ENCODE measurements at regions not wholly inside any gene's neighbourhood (a gene's known extent, or its start where the extent isn't known, plus 50 kb on each side); places are given as distances from the start of the nearest gene placed in this dataset.

DNA sequence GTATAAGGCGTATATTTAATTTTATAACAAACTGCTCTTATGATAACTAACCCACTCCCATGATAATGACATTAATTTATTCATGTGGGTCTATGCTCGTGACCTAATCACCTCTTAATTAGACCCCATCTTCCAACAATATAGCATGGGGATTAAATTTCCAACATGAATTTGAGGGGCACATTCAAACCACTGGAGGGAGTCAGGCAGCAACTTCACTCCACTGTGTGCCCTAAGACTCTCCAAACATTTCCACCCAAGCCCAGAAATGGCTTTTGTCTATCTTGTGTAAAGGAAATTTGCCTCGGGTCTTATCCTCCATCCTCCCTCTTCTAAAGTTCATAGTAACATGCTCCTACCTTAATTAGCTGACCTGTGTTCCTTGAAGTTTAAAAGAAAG lies 616.1 kb upstream of the CPEB2 start (continued):
- TF ChIP-seq, protein P1, sequence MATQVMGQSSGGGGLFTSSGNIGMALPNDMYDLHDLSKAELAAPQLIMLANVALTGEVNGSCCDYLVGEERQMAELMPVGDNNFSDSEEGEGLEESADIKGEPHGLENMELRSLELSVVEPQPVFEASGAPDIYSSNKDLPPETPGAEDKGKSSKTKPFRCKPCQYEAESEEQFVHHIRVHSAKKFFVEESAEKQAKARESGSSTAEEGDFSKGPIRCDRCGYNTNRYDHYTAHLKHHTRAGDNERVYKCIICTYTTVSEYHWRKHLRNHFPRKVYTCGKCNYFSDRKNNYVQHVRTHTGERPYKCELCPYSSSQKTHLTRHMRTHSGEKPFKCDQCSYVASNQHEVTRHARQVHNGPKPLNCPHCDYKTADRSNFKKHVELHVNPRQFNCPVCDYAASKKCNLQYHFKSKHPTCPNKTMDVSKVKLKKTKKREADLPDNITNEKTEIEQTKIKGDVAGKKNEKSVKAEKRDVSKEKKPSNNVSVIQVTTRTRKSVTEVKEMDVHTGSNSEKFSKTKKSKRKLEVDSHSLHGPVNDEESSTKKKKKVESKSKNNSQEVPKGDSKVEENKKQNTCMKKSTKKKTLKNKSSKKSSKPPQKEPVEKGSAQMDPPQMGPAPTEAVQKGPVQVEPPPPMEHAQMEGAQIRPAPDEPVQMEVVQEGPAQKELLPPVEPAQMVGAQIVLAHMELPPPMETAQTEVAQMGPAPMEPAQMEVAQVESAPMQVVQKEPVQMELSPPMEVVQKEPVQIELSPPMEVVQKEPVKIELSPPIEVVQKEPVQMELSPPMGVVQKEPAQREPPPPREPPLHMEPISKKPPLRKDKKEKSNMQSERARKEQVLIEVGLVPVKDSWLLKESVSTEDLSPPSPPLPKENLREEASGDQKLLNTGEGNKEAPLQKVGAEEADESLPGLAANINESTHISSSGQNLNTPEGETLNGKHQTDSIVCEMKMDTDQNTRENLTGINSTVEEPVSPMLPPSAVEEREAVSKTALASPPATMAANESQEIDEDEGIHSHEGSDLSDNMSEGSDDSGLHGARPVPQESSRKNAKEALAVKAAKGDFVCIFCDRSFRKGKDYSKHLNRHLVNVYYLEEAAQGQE (IDR thresholded peaks at IDR 0.05), result no peak

DNA sequence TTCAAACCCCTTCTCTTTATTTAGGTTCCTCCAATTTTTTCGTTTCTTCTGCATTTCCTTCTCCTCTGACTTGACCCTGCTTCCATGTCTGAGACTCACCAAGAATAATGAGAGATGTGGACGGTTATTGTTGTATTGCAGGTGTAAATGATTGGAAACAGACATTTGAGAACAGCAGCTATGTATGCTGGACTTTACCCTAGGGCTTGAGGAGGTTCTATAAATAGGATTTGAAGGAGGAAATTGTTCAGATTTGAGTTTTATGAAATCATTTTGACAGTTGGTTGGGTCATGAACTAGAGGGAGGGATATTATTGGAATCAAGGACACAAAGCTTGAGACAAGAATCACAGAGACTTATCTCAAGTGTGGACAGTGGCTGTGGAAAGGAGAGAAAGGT lies 614.6 kb upstream of the CPEB2 start:
- no peak for DNase-seq (ENCODE audit: low spot score)
- no peak overlapping the region for H3K27ac ChIP-seq (ENCODE audit: low read depth in 1 of 2, low read length in 2 of 2)
- 42% methylated on average over 2 of the region's 2 CpGs for WGBS
- H3K4me3 ChIP-seq (ENCODE audit: low read depth in 1 of 3, low read length in 3 of 3), result no peak overlapping the region
- H3K4me1 ChIP-seq (ENCODE audit: control insufficient read depth in 4 of 4, insufficient read depth in 4 of 4, low read length in 3 of 4), result no peaks in the 10 kb centered on the region
- H3K9ac ChIP-seq (ENCODE audit: low read depth in 1 of 2, low read length in 2 of 2), result no peak overlapping the region
- peaks cover 0 to 6% (median 2%) of the 10 kb centered on the region in 4 donors for H3K27me3 ChIP-seq (ENCODE audit: control insufficient read depth in 4 of 4, insufficient read depth in 4 of 4, low read length in 3 of 4)
- no peak for TF ChIP-seq HNF4G (IDR thresholded peaks at IDR 0.05)
- no peak for TF ChIP-seq YY1 (IDR thresholded peaks at IDR 0.05)
- TF ChIP-seq RXRA (IDR thresholded peaks at IDR 0.05), result no peak
- no peak for TF ChIP-seq FOXA2 (IDR thresholded peaks at IDR 0.05)
- TF ChIP-seq TAF1 (conservative IDR thresholded peaks at IDR 0.05), result no peak
- no peaks in the 10 kb centered on the region for H3K36me3 ChIP-seq (ENCODE audit: control insufficient read depth in 4 of 4, insufficient read depth in 3 of 4, low read depth in 1 of 4, low read length in 3 of 4)
- H3K9me3 ChIP-seq (ENCODE audit: control insufficient read depth in 4 of 4, low read length in 3 of 4), result no peaks in the 10 kb centered on the region

DNA sequence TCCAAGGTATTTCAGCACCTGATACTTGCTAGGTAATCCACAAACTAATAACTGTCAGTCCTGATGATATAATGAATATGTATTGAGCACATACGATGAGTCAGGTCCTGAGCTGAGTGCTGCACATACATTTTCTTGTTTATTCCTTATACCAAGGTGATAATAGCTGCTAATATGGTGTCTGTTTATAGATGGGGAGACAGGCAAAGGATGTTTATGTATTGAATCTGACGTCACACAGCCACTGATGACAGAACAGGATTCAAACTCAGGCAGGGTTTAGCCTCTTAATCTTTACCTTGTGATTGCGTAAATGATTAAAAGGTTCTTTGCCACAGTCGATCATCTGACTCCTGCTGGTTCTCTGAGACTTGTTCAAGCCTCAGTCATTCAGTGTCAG lies 609.9 kb upstream of the CPEB2 start:
- TF ChIP-seq SP1 (IDR thresholded peaks at IDR 0.05) (no peak), GABPA (IDR thresholded peaks at IDR 0.05 in 1 of 2, conservative IDR thresholded peaks at IDR 0.05 in 1 of 2) (no peak), HNF4A (conservative IDR thresholded peaks at IDR 0.05) (no peak)
- TF ChIP-seq, protein P1 (IDR thresholded peaks at IDR 0.05), result no peak
- TF ChIP-seq, protein P2, sequence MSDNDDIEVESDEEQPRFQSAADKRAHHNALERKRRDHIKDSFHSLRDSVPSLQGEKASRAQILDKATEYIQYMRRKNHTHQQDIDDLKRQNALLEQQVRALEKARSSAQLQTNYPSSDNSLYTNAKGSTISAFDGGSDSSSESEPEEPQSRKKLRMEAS (IDR thresholded peaks at IDR 0.05), result no peak
- Histone ChIP-seq H3K27ac (ENCODE audit: low read depth in 1 of 2, low read length in 2 of 2) (no peak overlapping the region), H3K4me1 (ENCODE audit: control insufficient read depth in 4 of 4, insufficient read depth in 4 of 4, low read length in 3 of 4) (no peaks in the 10 kb centered on the region), H3K9ac (ENCODE audit: low read depth in 1 of 2, low read length in 2 of 2) (no peak overlapping the region), H3K27me3 (ENCODE audit: control insufficient read depth in 4 of 4, insufficient read depth in 4 of 4, low read length in 3 of 4) (peaks cover 0 to 7% (median 0%) of the 10 kb centered on the region in 4 donors), H3K4me3 (ENCODE audit: low read depth in 1 of 3, low read length in 3 of 3) (no peak overlapping the region), H3K9me3 (ENCODE audit: control insufficient read depth in 4 of 4, low read length in 3 of 4) (no peaks in the 10 kb centered on the region), H3K36me3 (ENCODE audit: control insufficient read depth in 4 of 4, insufficient read depth in 3 of 4, low read depth in 1 of 4, low read length in 3 of 4) (no peaks in the 10 kb centered on the region)
- no peak for DNase-seq (ENCODE audit: low spot score)
- WGBS, result 55% methylated on average over 4 of the region's 4 CpGs

Measured in liver (tissue), 7 donors.